IPS DF 19.7 (cell line): ENCODE measurements at regions not wholly inside any gene's neighbourhood (a gene's known extent, or its start where the extent isn't known, plus 50 kb on each side); places are given as distances from the start of the nearest gene placed in this dataset.

ENCODE experiments used
- DNase-seq: peaks from one replicate; pipeline ENCODE4 v3.0.0-alpha.2; 2013; ENCODE audit warnings: low read depth, low spot score

GRCh38 chr4:3831529-3832150 lies 65.5 kb downstream of the ADRA2C start:
- no peak for DNase-seq

- no peak for DNase-seq
Measured at GRCh38 chr4:3832536-3833220, 66.5 kb downstream of the ADRA2C start.

- DNase-seq: no peak
Measured at GRCh38 chr4:3833326-3833989, 67.3 kb downstream of the ADRA2C start.

- no peak for DNase-seq
Measured at GRCh38 chr4:3834186-3834662, 68.0 kb downstream of the ADRA2C start.

- DNase-seq: no peak
Measured at GRCh38 chr4:3834663-3835521, 68.7 kb downstream of the ADRA2C start.

GRCh38 chr4:3835527-3836405 lies 69.6 kb downstream of the ADRA2C start:
- no peak for DNase-seq

- no peak for DNase-seq
Measured at GRCh38 chr4:3836406-3836755, 70.2 kb downstream of the ADRA2C start.

GRCh38 chr4:3836756-3837601 lies 70.8 kb downstream of the ADRA2C start:
- no peak for DNase-seq

- DNase-seq: no peak
Measured at GRCh38 chr4:3838437-3839380, 72.5 kb downstream of the ADRA2C start.

GRCh38 chr4:3845094-3845743 lies 79.0 kb downstream of the ADRA2C start:
- no peak for DNase-seq

GRCh38 chr4:3845744-3846429 lies 79.7 kb downstream of the ADRA2C start:
- no peak for DNase-seq

GRCh38 chr4:3847211-3847940 lies 81.2 kb downstream of the ADRA2C start:
- DNase-seq: no peak

GRCh38 chr4:3848323-3848722 lies 82.1 kb downstream of the ADRA2C start:
- no peak for DNase-seq

- no peak for DNase-seq
Measured at GRCh38 chr4:3849140-3849539, 83.0 kb downstream of the ADRA2C start.

- DNase-seq: no peak
Measured at GRCh38 chr4:3850128-3850527, 83.9 kb downstream of the ADRA2C start.

- DNase-seq: no peak
Measured at GRCh38 chr4:3851211-3851610, 85.0 kb downstream of the ADRA2C start.

- no peak for DNase-seq
Measured at GRCh38 chr4:3851881-3852280, 85.7 kb downstream of the ADRA2C start.
